H1 (cell line): ENCODE measurements at regions not wholly inside any gene's neighbourhood (a gene's known extent, or its start where the extent isn't known, plus 50 kb on each side); places are given as distances from the start of the nearest gene placed in this dataset.

Source experiments
- CTCF ChIA-PET: fragments of 300-600 bp; sonication (Branson Sonifier 250); formaldehyde crosslinking; loops from one replicate; lab custom pipeline; 2021; ENCODE audit not compliant: partially characterized antibody; lab: Charles Lee
- POLR2A ChIA-PET: fragments of 300-600 bp; sonication (Branson Sonifier 250); formaldehyde crosslinking; loops from one replicate; lab custom pipeline; 2021; ENCODE audit warnings: inconsistent platforms; ENCODE audit not compliant: partially characterized antibody; lab: Charles Lee
- DNase-seq, 2 experiments: peaks; one replicate each; pipeline versions ENCODE4 v3.0.0 to v3.0.0-alpha.2; 2010 to 2022; ENCODE audit warnings: low spot score in 2 of 2, low read depth in 1 of 2, mixed read lengths in 1 of 2
- FAIRE-seq: peaks from 2 replicates; lab custom pipeline; 2011; peaks lifted over from hg19 to GRCh38; lab: Jason Lieb, UNC
- H2AFZ ChIP-seq: 2 replicates; pipeline ENCODE4 v1.8.1; 2012; ENCODE audit warnings: low read length, inconsistent platforms
- H2AK5ac ChIP-seq: 2 replicates; pipeline ENCODE4 v1.6.1; 2013; ENCODE audit warnings: low read depth, low read length
- H2BK120ac ChIP-seq: replicated peaks from 2 replicates; pipeline ENCODE3; 2013; ENCODE audit warnings: low read depth, low read length, inconsistent platforms
- H2BK12ac ChIP-seq: 2 replicates; pipeline ENCODE4 v1.6.1; 2013; ENCODE audit warnings: low read depth, low read length
- H2BK15ac ChIP-seq: 2 replicates; pipeline ENCODE4 v1.6.1; 2013; ENCODE audit warnings: low read length
- H2BK20ac ChIP-seq: 2 replicates; pipeline ENCODE4 v1.6.1; 2013; ENCODE audit warnings: low read length
- H2BK5ac ChIP-seq: 2 replicates; pipeline ENCODE4 v1.6.1; 2013; ENCODE audit warnings: low read depth, low read length
- H3K14ac ChIP-seq: 2 replicates; pipeline ENCODE4 v1.6.1; 2013; ENCODE audit warnings: inconsistent platforms; ENCODE audit not compliant: insufficient read length
- H3K18ac ChIP-seq: 2 replicates; pipeline ENCODE4 v1.6.1; 2013; ENCODE audit warnings: low read length; ENCODE audit errors: extremely low read depth
- H3K23ac ChIP-seq: 2 replicates; pipeline ENCODE4 v1.6.1; 2013; ENCODE audit warnings: inconsistent platforms; ENCODE audit not compliant: insufficient read length
- H3K23me2 ChIP-seq: 2 replicates; pipeline ENCODE4 v1.6.1; 2013; ENCODE audit warnings: low read depth, low read length
- H3K27ac ChIP-seq: 2 replicates; pipeline ENCODE4 v1.6.1; 2011; ENCODE audit warnings: low read depth, low read length, inconsistent platforms
- H3K27me3 ChIP-seq, 4 experiments: replicated peaks in 1 of 4; 1 replicate in 1 of 4; 2 replicates in 3 of 4; pipeline versions ENCODE4 v1.6.1 to v1.8.1; 2011 to 2013; ENCODE audit warnings: low read length in 3 of 4, mild to moderate bottlenecking in 3 of 4, inconsistent platforms in 2 of 4, mixed read lengths in 2 of 4, moderate library complexity in 1 of 4; ENCODE audit not compliant: control insufficient read depth in 3 of 4, insufficient read depth in 3 of 4; ENCODE audit errors: extremely low read depth in 1 of 4
- H3K36me3 ChIP-seq, 4 experiments: 2 replicates each; pipeline versions ENCODE4 v1.6.1 to v1.8.1; 2011 to 2013; ENCODE audit warnings: mild to moderate bottlenecking in 4 of 4, low read length in 3 of 4, moderate library complexity in 2 of 4, control low read depth in 1 of 4, inconsistent platforms in 1 of 4; ENCODE audit not compliant: insufficient read depth in 4 of 4, control insufficient read depth in 2 of 4
- H3K4ac ChIP-seq: replicated peaks from 2 replicates; pipeline ENCODE3; 2013; ENCODE audit warnings: low read length, low read depth, mixed read lengths, inconsistent platforms; ENCODE audit not compliant: insufficient read length
- H3K4me1 ChIP-seq, 4 experiments: replicated peaks in 1 of 4; 1 replicate in 1 of 4; 2 replicates in 3 of 4; pipeline versions ENCODE4 v1.6.1 to v1.8.1; 2011 to 2013; ENCODE audit warnings: low read length in 3 of 4, inconsistent platforms in 2 of 4, mixed read lengths in 1 of 4; ENCODE audit not compliant: insufficient read depth in 4 of 4, control insufficient read depth in 3 of 4
- H3K4me2 ChIP-seq, 2 experiments: 2 replicates each; pipeline versions ENCODE4 v1.6.1 to v1.8.1; 2011 to 2013; ENCODE audit warnings: low read depth in 2 of 2, low read length in 2 of 2, control low read depth in 1 of 2, inconsistent platforms in 1 of 2, mild to moderate bottlenecking in 1 of 2; ENCODE audit not compliant: insufficient read depth in 1 of 2
- H3K4me3 ChIP-seq, 4 experiments: fragments of 200-600, 300-600 bp in 1 of 4; sonication (generic), shearing (Covaris generic), sonication (Bioruptor Twin) in 1 of 4; 2 replicates each; pipeline versions ENCODE4 v1.5.1 to v1.8.1; 2011 to 2016; ENCODE audit warnings: low read length in 4 of 4, low read depth in 3 of 4, control low read depth in 2 of 4, inconsistent platforms in 2 of 4, mild to moderate bottlenecking in 2 of 4, mixed read lengths in 1 of 4, moderate library complexity in 1 of 4; ENCODE audit not compliant: insufficient read depth in 2 of 4; ENCODE audit errors: extremely low read depth in 1 of 4
- H3K56ac ChIP-seq: replicated peaks from 2 replicates; pipeline ENCODE3; 2013; ENCODE audit warnings: low read depth, mild to moderate bottlenecking, mixed read lengths, low read length, inconsistent platforms; ENCODE audit not compliant: insufficient read length
- H3K79me1 ChIP-seq: 2 replicates; pipeline ENCODE4 v1.6.1; 2013; ENCODE audit warnings: low read depth, low read length, control low read depth
- H3K79me2 ChIP-seq, 2 experiments: 2 replicates each; pipeline versions ENCODE4 v1.6.1 to v1.8.1; 2012 to 2013; ENCODE audit warnings: low read length in 2 of 2, mild to moderate bottlenecking in 2 of 2, inconsistent platforms in 1 of 2; ENCODE audit not compliant: insufficient read depth in 2 of 2, control insufficient read depth in 1 of 2
- H3K9ac ChIP-seq, 4 experiments: replicated peaks in 1 of 4; 1 replicate in 1 of 4; 2 replicates in 3 of 4; pipeline versions ENCODE4 v1.6.1 to v1.8.1; 2011 to 2013; ENCODE audit warnings: low read depth in 3 of 4, low read length in 3 of 4, control low read depth in 2 of 4, mild to moderate bottlenecking in 2 of 4, moderate library complexity in 2 of 4, inconsistent platforms in 1 of 4; ENCODE audit errors: extremely low read depth in 1 of 4
- H3K9me3 ChIP-seq, 2 experiments: 2 replicates each; pipeline versions ENCODE4 v1.6.1 to v1.8.1; 2012 to 2013; ENCODE audit warnings: mild to moderate bottlenecking in 2 of 2, moderate library complexity in 2 of 2, control low read depth in 1 of 2, inconsistent platforms in 1 of 2, low read depth in 1 of 2, low read length in 1 of 2, mixed read lengths in 1 of 2; ENCODE audit not compliant: insufficient read depth in 2 of 2
- H4K20me1 ChIP-seq, 2 experiments: replicated peaks in 1 of 2; 2 replicates each; pipeline versions ENCODE3 to v1.8.1; 2011 to 2013; ENCODE audit warnings: inconsistent platforms in 2 of 2, low read length in 2 of 2, mild to moderate bottlenecking in 1 of 2; ENCODE audit not compliant: insufficient read depth in 2 of 2, control insufficient read depth in 1 of 2
- H4K5ac ChIP-seq: 2 replicates; pipeline ENCODE4 v1.6.1; 2013; ENCODE audit warnings: low read length, low read depth, mixed read lengths, inconsistent platforms; ENCODE audit not compliant: insufficient read length
- H4K8ac ChIP-seq: 2 replicates; pipeline ENCODE4 v1.8.0; 2013; ENCODE audit warnings: mild to moderate bottlenecking, moderate library complexity, low read length, inconsistent platforms; ENCODE audit not compliant: insufficient read depth; ENCODE audit errors: extremely low read depth
- H4K91ac ChIP-seq: replicated peaks from 2 replicates; pipeline ENCODE3; 2013; ENCODE audit warnings: low read length, mixed read lengths, inconsistent platforms; ENCODE audit not compliant: insufficient read length
- ASH2L ChIP-seq: fragments of 200-600, 300-600 bp; sonication (generic); IDR thresholded peaks from one replicate; pipeline ENCODE4 v1.7.1; 2017; ENCODE audit warnings: low read length
- BRCA1 ChIP-seq: IDR thresholded peaks from 2 replicates; pipeline ENCODE4 v1.6.1; 2012; ENCODE audit warnings: low read depth, low read length, improper control_type of control experiment
- CBX8 ChIP-seq: fragments of 300-800, 300-1000 bp; sonication (generic); IDR thresholded peaks from 2 replicates; pipeline ENCODE4 v1.7.1; 2016; ENCODE audit warnings: low read depth, low read length, borderline replicate concordance
- E2F6 ChIP-seq: IDR thresholded peaks from 2 replicates; pipeline ENCODE4 v1.6.1; 2012; ENCODE audit warnings: inconsistent platforms
- EGR1 ChIP-seq: IDR thresholded peaks from 2 replicates; pipeline ENCODE4 v1.6.1; 2011; ENCODE audit warnings: low read depth, low read length, borderline replicate concordance
- HDAC6 ChIP-seq: IDR thresholded peaks from one replicate; pipeline ENCODE4 v1.7.1; 2012; ENCODE audit warnings: low read depth, mild to moderate bottlenecking, inconsistent platforms, low read length, moderate library complexity
- POLR2A ChIP-seq, 2 experiments: IDR thresholded peaks; 1 replicate in 1 of 2; 2 replicates in 1 of 2; pipeline ENCODE4 v1.6.1; 2011; ENCODE audit warnings: low read depth in 2 of 2, low read length in 2 of 2, mild to moderate bottlenecking in 2 of 2; ENCODE audit errors: control extremely low read depth in 1 of 2
- RFX5 ChIP-seq: IDR thresholded peaks from 2 replicates; pipeline ENCODE4 v1.6.1; 2011; ENCODE audit warnings: low read depth, low read length, improper control_type of control experiment, borderline replicate concordance
- SP4 ChIP-seq: IDR thresholded peaks from 2 replicates; pipeline ENCODE4 v1.6.1; 2012; ENCODE audit warnings: low read length, inconsistent platforms
- TCF12 ChIP-seq: IDR thresholded peaks from 2 replicates; pipeline ENCODE4 v1.6.1; 2011; ENCODE audit warnings: low read depth, mild to moderate bottlenecking, low read length
- ZNF274 ChIP-seq: IDR thresholded peaks from 2 replicates; pipeline ENCODE4 v1.7.0; 2012; ENCODE audit warnings: low read length, borderline replicate concordance; ENCODE audit errors: extremely low read depth
- WGBS, 2 experiments: shearing (Covaris generic) in 1 of 2; methylation state at CpG; one replicate each; pipeline versions ENCODE4 v1.1.6 to v1.1.7; 2013 to 2015; ENCODE audit warnings: low lambda C conversion rate in 2 of 2, mixed read lengths in 2 of 2, inconsistent platforms in 1 of 2, low coverage in 1 of 2, missing lambda C conversion rate in 1 of 2; ENCODE audit not compliant: insufficient replicate concordance in 2 of 2, insufficient coverage in 1 of 2, insufficient read length in 1 of 2; ENCODE audit errors: extremely low coverage in 1 of 2, missing lambda C conversion rate in 1 of 2; 5-methylcytosine and 5-hydroxymethylcytosine counted together
- TF ChIP-seq, protein P1 (sequence below): IDR thresholded peaks from 2 replicates; pipeline ENCODE4 v1.6.1; 2012; ENCODE audit warnings: low read length, inconsistent platforms

DNA sequence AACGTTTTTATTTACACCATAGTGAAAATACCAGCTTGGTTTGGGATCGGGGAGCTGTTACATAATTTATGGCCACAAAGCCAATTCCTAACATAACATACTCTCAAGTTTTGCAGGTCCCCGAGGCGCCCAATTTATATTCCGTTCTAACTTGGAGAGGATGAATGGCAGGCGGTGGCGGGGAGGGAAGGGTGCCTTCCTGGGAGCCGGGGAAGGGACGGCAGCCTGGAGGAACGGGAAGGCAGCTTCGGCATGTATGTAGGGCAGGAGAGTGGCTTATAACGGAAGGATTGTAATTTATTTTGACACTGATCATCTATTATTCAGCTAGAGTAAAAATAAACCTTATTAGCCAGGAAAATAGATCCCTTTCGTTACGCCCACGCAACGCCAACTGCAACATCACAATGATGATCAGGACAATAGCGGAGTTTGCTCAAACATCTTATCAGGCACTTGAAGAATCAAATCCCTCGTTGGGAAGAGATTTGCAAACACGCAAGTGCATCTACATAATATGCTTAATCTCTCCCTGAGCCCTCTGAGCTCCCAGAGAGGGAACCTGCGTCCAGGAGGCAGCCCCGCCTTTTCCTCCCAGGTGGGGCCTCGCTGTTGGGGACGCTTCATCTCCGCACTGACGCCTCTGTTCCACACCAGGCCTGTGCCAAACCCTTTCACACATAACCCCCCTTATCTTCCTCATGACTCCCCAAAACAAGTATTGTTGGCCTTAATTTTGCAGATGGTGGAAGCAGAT is 93.7 kb upstream of the C1orf174 start:
- Histone ChIP-seq H3K27ac (no peak overlapping the region), H2AFZ (no peak overlapping the region), H3K27me3 (no peaks in the 10 kb centered on the region), H3K4ac (no peak overlapping the region), H3K14ac (no peak overlapping the region), H2BK12ac (no peak overlapping the region), H3K4me1 (peaks cover 0 to 3% (median 0%) of the 10 kb centered on the region in 4 experiments; a peak in 2 of 7 replicates), H4K5ac (no peak overlapping the region), H3K23ac (no peak overlapping the region), H3K18ac (no peak overlapping the region), H2BK15ac (no peak overlapping the region), H3K9me3 (no peaks in the 10 kb centered on the region), H3K56ac (no peak overlapping the region), H4K8ac (no peak overlapping the region), H2AK5ac (no peak overlapping the region), H3K79me2 (no peaks in the 10 kb centered on the region), H3K9ac (no peak overlapping the region), H3K4me3 (no peak overlapping the region), H4K91ac (no peak overlapping the region), H3K79me1 (no peaks in the 10 kb centered on the region), H2BK20ac (no peak overlapping the region), H2BK120ac (no peak overlapping the region), H3K23me2 (no peaks in the 10 kb centered on the region), H4K20me1 (no peaks in the 10 kb centered on the region), H3K36me3 (no peaks in the 10 kb centered on the region), H2BK5ac (no peak overlapping the region), H3K4me2 (no peak overlapping the region)
- DNase-seq (no peak), FAIRE-seq (no peak)
- 90% methylated on average over 25 of the region's 25 CpGs; no CpG with 5 or more reads in 1 of the 2 experiments for WGBS, 2 experiments
- TF ChIP-seq, protein P1, sequence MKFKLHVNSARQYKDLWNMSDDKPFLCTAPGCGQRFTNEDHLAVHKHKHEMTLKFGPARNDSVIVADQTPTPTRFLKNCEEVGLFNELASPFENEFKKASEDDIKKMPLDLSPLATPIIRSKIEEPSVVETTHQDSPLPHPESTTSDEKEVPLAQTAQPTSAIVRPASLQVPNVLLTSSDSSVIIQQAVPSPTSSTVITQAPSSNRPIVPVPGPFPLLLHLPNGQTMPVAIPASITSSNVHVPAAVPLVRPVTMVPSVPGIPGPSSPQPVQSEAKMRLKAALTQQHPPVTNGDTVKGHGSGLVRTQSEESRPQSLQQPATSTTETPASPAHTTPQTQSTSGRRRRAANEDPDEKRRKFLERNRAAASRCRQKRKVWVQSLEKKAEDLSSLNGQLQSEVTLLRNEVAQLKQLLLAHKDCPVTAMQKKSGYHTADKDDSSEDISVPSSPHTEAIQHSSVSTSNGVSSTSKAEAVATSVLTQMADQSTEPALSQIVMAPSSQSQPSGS: no peak
- TF ChIP-seq HDAC6 (no peak), TCF12 (no peak), RFX5 (no peak), E2F6 (no peak), BRCA1 (no peak), EGR1 (no peak), POLR2A (IDR thresholded peaks at IDR 0.05; ENCODE audit: control extremely low read depth in 1 of 2, low read depth in 2 of 2, low read length in 2 of 2) (no peak), ZNF274 (no peak), ASH2L (no peak), SP4 (no peak), CBX8 (no peak)
- ChIA-PET POLR2A (no interaction called here), CTCF (no interaction called here)
